ENCODE measurements at regions not wholly inside any gene's neighbourhood (a gene's known extent, or its start where the extent isn't known, plus 50 kb on each side); places are given as distances from the start of the nearest gene placed in this dataset.

GRCh38 chr13:29993716-29994488, 143.5 kb upstream of the UBL3 start:
- in situ Hi-C loops (cut with HindIII; ENCODE audit: low pct_unique_long_range_greater_than_20kb, low sequenced_read_pairs), result no loop called here
- H3K4me1 ChIP-seq (ENCODE audit: control insufficient read depth, insufficient read depth, low read length), result no peaks in the 10 kb centered on the region
- DNase-seq (ENCODE audit: low read depth, low spot score) (no peak), ATAC-seq (no peak)
- CTCF ChIA-PET, result no interaction called here
- intact Hi-C loops (cut with micrococcal nuclease; ENCODE audit: unreplicated experiment), result no loop called here
- H3K4me3 ChIP-seq (ENCODE audit: low read depth in 2 of 2, low read length in 2 of 2), result no peak overlapping the region
- no peaks in the 10 kb centered on the region for H3K27me3 ChIP-seq (ENCODE audit: control insufficient read depth, insufficient read depth, low read length)
- no peaks in the 10 kb centered on the region for H3K9me3 ChIP-seq (ENCODE audit: control insufficient read depth, insufficient read depth, low read depth, low read length)
- no peaks in the 10 kb centered on the region for H3K36me3 ChIP-seq (ENCODE audit: control insufficient read depth, insufficient read depth, low read length)
- H3K27ac ChIP-seq (ENCODE audit: low read length), result no peak overlapping the region
- TF ChIP-seq REST (IDR thresholded peaks at IDR 0.05; ENCODE audit: insufficient read depth in 1 of 2, low read depth in 2 of 2, low read length in 1 of 2) (no peak), CTCF (IDR thresholded peaks at IDR 0.05) (no peak), TCF7L2 (IDR thresholded peaks at IDR 0.05; ENCODE audit: low read depth, low read length) (no peak)
- POLR2A ChIA-PET, result no interaction called here
- BruUV-seq (replicated peaks), result no TSS peak

- intact Hi-C loops (cut with micrococcal nuclease; ENCODE audit: unreplicated experiment), result no loop called here
- Histone ChIP-seq H3K4me1 (ENCODE audit: control insufficient read depth, insufficient read depth, low read length) (no peaks in the 10 kb centered on the region), H3K27me3 (ENCODE audit: control insufficient read depth, insufficient read depth, low read length) (no peaks in the 10 kb centered on the region), H3K4me3 (ENCODE audit: low read depth in 2 of 2, low read length in 2 of 2) (no peak overlapping the region), H3K27ac (ENCODE audit: low read length) (no peak overlapping the region), H3K36me3 (ENCODE audit: control insufficient read depth, insufficient read depth, low read length) (no peaks in the 10 kb centered on the region), H3K9me3 (ENCODE audit: control insufficient read depth, insufficient read depth, low read depth, low read length) (no peaks in the 10 kb centered on the region)
- TF ChIP-seq POLR2AphosphoS5 (IDR thresholded peaks at IDR 0.05; ENCODE audit: low read depth, low read length) (no peak), CTCF (IDR thresholded peaks at IDR 0.05) (no peak), REST (IDR thresholded peaks at IDR 0.05; ENCODE audit: insufficient read depth in 1 of 2, low read depth in 2 of 2, low read length in 1 of 2) (no peak), SIN3A (IDR thresholded peaks at IDR 0.05; ENCODE audit: borderline replicate concordance, insufficient read depth, low read depth, low read length) (no peak), TCF7L2 (IDR thresholded peaks at IDR 0.05; ENCODE audit: low read depth, low read length) (no peak)
- ChIA-PET POLR2A (no interaction called here), CTCF (no interaction called here)
- BruUV-seq (replicated peaks), result no TSS peak
- ATAC-seq, result no peak
- DNase-seq (ENCODE audit: low read depth, low spot score), result no peak
- in situ Hi-C loops (cut with HindIII; ENCODE audit: low pct_unique_long_range_greater_than_20kb, low sequenced_read_pairs), result no loop called here
Observed at GRCh38 chr13:29993196-29993595, 142.8 kb upstream of the UBL3 start.
